ENCODE measurements at regions not wholly inside any gene's neighbourhood (a gene's known extent, or its start where the extent isn't known, plus 50 kb on each side); places are given as distances from the start of the nearest gene placed in this dataset.
"Not testable (repeated sequence)": the region's sequence is repeated elsewhere in the genome, so short reads cannot be mapped to it uniquely, and the experiment has no call there.

DNA sequence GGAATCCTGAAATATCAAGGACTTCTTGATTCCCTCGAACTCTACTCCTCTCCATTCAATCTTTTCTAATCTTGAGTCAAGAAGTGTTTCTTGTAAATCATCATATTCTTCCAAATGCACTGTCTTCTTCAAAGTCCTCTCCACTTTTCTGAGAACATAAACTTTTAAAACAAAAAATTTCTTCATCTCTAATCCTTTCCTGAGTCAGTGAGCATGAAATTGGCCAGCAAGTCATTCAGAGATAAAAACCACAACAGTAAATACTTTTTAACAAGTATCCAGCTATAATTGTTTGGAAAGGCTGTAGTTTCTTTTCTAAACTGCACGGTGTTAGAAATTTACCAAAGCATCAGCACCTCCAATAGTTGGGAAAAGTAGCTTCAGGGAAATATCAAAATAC, 312.6 kb upstream of the GALNT5 start:
- peak; percentile 23 for FAIRE-seq

DNA sequence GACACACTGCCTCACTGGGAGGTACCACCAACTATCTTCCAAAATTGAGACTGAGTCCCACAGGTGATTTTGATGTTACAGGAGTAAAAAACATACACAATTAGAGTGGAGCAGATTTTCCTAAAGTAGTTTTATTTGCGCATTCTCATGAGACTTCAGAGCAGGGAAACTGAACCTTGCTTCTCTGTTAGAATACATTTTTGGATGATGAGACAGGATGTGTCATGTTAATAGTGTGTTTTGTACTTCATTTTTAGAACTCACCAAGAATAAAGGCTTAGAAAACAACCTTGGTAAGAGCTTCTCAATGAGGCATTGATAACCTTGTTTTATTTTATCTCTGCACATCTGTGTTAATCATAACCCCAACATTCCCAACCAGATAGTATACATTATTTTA, 310.2 kb upstream of the GALNT5 start:
- FAIRE-seq, result no peak

DNA sequence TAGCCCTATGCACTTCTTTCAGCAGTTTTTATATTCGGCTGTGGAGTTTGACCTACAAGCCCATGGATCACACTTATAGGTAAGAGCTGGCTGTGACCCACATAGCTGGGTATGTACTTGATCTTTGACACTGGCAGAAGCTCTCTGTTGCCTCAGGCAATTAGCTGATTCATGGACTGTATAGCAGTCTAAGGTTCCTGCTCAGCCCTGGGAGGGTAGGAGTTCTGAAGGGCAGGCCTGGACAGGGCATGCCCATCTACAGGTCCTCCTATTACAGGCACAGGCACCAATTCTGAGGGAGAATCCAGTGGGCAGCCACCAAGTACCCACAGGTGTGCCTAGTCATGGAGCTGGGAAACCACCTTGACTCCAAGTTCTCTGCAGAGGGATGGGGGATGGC, 301.8 kb upstream of the GALNT5 start:
- FAIRE-seq, result no peak

DNA sequence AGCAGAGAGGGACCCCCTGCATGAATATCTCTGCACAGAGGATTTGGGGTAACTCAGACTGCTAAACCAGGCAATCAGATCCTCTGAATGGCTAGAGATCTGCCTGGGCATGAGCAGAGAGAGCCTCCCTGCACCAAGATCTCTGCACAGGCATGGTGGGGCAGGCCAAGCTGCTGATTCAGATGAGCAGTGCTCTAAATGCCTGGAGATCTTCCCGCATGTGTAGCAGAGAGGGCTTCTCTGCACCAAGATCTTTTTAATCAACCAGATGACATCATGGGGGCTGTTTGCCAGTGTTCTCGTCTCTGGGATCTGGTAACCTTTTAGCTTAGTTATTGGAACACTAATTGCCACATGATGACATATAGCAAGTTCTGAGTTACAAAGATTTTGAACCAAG, 301.3 kb upstream of the GALNT5 start:
- FAIRE-seq, result no peak

DNA sequence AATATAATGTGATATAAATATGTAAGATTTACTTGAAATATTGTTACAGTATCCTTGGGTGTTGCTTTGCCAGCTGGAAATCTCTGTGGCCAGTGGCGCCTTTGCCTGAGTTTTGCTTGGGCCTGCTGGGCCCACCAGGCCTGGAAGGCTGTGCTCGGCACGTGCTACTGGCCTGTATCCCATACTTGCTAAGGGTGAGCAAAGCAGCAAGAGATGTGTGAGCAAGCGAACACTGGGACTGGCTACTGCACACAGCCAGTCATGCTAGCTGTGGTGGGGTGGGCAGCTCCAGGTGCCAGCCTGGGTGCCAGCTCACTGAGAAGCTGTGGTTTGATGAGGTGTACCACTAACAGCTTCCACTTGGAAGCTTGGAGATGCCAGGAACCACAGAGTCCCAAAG, 299.1 kb upstream of the GALNT5 start:
- no peak for FAIRE-seq

DNA sequence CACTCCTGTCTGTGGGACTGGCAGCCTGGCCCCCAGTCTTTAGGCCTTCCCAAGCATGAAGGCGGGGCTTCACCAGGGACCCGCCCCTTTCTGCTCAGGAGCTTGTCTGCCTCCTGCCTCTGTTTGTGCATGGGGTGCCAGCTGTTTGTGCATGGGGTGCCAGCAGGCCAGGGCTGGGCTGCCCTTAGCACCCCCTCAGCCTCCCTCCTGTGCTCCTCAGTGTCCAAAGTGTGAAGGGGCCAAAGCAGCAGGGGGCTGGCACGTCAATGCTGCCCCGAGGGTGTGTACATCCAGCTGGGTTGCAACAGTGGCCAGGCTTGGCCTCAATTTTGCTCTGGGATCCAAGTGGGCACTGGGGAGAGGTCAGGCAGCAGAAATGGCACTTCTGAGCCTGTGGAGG, 298.0 kb upstream of the GALNT5 start:
- FAIRE-seq, result no peak

DNA sequence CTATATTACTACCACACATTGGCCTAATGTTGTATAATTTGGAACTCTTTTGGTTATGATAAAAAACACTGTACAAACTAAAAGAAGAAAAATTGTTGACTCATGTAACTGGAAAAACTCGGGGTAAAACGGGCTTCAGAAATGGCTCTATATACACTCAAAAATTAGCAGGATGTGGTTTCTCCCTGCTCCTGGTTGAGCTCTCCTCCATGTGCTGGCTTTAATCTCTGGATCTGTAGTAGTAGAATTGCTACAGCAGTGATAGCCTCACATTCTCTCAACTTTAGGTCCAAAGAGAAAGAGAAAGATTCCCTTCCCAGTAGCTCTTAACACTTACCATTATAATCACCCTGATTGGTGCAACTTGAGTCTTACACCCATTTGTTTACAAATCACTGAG, 274.9 kb upstream of the GALNT5 start:
- FAIRE-seq, result no peak

DNA sequence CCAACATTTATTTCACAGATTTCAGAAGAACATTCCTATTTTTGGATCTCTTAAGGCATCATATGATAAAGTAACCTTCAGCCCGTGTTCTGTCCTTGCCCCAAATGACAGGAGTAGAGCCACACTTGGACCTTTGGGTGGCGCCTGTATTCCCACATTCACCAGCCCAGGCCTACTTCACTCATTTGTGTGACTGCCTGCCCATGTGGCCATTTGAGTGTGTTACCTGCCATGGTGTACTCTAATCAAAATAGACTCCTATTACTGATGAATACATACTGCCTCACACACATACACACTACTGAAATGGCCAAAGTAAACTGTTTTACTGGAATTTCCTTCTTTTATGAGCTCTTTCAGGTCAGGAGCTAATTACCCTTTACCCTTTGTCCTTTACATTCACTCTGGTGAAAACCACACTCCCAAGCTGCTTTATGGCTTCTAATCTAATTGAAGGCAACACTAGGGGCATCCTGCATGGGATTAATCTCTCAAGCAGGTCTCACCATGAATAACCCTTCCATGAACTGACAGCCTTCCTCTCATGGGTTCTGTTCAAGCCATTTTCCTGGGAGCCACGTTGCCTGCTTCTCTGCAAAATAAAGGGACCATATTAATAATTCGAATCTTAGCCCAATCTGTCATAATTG, 271.0 kb upstream of the GALNT5 start:
- FAIRE-seq, result no peak

DNA sequence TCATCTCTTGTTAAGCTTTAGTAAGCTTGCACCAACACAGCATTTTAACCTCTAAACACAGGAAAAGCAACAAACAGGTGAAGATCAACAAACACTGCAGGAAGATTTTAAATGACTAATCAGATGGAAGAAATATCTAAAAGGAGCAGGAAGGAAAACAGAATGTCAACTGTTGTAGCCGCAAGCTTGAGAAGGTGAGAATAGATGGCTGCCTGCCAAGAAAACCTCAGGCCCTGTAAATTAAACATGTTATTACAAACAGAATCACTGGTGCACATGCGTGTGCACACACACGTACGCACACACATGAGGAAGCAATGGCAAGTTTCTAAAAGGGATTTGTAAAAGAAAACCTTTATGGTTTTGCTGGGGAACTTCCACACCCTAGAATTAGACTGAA, 257.8 kb upstream of the GALNT5 start:
- no peak for FAIRE-seq

DNA sequence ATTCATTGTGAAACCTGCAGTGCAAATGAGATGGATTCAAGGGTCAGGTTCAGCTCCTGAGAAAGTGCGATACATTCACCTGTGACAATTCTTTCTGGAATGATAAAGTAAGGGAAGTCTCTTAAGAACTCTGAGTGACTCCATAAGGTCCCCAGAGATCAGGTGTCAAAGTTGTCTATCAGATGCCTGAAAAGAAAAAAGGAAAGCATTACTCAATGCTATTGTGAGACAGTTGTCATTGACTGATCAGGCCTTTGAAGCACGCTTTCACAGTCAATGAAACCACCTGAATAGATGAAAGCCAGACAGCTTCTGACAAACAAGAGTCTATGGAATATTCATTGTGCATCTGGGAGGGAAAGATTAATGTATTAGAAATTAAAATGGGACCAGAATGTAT, 252.7 kb upstream of the GALNT5 start:
- no peak for FAIRE-seq

DNA sequence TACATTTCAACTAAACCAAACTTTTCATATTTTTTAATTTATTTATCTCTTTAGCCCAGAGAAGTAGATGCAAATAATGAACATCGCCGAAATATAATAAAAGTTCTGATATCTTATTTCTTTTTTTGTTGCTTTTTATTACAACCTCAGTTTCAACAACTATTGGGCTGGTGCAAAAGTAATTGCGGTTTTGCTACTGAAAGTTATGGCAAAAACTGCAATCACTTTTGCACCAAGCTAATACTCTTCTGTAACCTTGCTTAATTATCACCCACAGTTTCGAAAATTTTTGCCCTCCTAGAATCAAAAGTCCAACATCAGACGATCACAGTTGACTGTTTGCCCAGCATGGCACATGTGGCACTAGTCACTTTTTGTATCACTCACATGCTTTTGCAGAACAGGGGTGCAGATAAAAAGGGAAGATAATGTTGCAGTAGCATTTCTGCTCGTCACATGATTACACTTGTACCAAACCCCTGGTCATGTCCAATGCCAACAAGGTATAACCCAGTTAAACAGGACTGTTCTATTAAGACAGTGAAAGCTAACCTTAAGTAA, 242.4 kb upstream of the GALNT5 start:
- no peak for FAIRE-seq

DNA sequence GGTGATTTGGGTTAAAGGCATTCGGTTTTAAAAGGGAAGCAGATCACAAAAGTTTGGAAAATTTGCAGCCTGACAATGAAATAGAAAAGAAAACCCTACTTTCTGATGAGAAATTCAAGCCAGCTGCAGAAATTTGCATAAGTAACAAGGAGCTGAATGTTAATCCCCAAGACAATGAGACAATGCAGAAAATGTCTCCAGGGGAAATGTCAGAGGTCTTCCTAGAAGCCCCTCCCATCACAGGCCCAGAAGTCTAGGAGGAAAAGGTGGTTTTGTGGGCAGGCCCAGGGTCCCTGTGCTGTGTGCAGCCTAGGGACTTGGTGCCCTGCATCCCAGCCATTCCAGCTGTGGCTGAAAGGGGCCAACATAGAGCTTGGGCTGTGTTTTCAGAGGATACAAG, 234.2 kb upstream of the GALNT5 start:
- FAIRE-seq, result not testable (repeated sequence)

DNA sequence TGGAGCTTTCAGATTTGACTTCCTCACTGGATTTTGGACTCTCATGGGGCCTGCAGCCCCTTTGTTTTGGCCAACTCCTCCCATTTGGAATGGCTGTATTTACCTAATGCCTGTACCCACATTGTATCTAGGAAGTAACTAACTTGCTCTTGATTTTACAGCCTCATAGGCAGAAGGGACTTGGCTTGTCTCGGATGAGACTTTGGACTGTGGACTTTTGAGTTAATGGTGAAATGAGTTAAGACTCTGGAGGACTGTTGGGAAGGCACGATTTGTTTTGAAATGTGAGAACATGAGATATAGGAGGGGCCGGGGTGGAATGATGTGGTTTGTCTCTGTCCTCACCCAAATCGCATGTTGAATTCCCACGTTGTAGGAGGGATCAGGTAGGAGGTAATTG, 233.4 kb upstream of the GALNT5 start:
- no peak for FAIRE-seq

DNA sequence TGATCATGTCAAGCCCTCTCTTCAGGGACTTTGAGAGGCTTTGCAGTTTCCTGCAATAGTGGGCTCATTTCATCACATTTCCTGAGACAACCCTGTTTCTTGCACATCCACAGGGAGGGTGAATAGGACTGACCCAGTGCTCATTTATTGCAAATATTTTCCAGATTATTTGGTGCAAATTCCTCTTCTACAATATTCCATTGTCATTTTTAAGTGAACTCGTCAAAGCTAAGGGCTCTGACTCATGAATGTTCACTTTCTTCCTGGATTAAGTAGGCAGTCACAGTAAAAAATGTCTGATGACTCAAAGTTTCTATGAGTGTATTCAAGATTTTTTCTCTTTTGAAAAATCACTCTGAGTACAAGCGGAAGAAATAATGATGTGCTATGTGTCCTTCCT, 225.5 kb upstream of the GALNT5 start:
- no peak for FAIRE-seq

DNA sequence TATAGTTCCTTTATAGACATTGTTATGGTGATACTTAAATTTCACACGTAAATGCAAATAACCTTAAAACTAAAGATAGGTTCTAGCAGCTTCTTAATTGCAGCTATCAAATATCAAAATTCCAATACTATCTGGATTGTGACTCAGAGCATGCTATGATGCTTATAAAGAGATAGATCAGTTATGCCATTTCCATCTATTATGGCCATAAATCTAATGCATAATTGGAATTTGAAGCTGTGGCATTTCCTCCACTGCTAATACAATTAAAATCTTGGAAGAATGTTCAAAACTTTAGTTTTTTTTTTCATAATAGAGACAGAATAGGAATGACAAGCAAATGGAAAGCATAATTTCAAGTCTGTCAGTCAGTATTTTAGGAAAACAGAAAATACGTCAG, 220.8 kb upstream of the GALNT5 start:
- no peak for FAIRE-seq

DNA sequence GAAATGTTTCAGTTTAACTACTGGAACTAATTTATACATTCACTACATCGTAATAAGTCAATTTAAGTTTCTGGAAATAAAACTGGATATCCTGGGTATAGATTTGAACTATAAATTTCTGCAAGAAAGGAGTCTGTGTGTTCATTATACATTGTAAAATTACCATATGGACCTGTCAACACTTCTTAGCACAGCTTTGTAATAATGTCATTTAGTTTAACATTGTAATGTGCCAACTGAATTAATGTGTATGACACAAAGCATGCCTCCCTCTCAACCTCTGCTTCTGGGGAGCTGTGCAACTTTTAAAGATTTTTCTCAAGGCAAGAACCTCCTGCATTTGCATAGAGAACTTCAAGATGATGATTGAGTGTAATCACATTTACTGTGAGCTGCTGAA, 213.7 kb upstream of the GALNT5 start:
- FAIRE-seq, result no peak

DNA sequence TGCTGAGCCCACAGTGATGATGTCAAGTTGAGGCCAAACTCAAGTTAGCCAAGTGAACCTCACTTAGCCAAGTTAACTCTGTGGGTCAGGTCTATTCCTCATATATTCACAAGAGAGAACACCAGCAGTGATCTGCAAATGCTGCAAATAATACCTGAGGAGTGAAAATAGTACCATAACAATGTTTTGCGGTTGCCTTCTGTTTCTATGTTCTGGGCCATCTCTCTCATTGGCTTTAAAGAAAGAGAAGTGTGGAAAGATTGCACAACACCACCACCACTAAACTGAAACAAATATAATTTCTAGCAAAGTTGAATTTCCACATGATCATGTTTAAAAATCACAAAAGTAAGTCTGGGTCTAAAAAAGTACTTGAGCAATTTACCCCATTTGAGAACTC, 211.1 kb upstream of the GALNT5 start:
- no peak for FAIRE-seq

DNA sequence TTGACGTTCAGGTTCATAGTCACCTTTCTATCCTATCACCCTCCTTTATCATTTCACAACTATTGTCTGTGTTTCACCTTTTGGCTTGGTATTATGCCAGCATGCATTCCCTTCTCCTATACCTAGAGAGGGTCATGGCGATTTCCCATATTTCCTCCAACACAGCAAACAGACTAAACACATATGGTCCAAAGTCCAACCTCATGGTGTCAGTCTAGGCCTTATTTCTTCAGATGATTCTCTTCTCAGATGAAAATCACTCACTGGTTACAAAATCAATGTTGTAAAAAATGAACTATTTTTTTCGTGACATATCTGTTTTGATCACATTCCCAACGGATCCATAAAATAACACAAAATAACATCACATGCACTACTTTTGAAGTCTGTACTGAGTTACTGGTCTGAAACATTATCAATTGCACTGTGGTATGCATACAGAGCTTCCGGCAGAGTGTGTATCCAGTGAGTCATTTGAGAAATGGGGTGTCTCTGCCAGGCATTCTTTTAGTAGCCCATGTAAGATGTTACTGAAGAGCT, 204.8 kb upstream of the GALNT5 start:
- no peak for FAIRE-seq

DNA sequence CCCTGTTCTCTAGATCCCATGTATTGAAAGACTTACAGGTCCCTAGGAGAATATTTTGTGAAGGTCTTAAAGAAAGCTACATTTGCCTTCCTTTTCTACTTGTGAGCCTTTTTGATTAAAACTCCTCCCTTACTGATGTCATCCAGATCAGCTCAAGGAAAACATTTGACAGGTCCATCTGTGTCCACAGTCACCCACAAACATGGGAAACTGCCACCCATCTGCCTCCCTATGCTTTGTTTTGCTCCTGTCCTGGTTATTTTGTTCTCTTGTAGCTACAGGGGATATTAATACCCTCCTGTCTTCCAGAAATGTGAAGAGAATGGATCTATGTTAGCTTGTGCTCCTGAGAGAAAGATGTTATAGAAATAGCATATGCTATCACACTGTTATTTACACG, 203.6 kb upstream of the GALNT5 start:
- no peak for FAIRE-seq

DNA sequence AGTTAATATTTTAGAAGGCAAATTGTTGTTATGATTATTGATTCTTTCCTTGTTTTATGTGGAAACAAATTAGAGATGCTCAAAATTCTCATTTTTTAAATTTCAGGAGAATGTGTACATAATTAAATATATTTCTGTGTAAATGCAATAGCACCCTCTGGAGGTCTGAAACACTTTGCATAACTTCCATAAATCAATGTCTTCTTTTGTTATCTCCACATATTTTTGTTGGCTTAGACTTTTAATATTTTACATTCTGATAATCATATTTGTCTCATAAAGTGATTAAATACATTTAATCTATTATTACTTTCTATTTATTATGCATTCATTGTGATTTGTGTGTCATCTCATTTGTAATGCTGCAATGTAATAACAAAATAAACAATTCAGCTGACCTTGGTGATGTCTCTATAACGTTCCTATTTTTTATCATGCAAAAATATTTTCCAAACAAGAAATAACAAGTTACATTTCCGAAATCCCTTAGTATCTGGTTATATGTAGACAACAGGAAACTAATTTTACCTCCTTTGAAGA, 201.8 kb upstream of the GALNT5 start:
- no peak for FAIRE-seq

DNA sequence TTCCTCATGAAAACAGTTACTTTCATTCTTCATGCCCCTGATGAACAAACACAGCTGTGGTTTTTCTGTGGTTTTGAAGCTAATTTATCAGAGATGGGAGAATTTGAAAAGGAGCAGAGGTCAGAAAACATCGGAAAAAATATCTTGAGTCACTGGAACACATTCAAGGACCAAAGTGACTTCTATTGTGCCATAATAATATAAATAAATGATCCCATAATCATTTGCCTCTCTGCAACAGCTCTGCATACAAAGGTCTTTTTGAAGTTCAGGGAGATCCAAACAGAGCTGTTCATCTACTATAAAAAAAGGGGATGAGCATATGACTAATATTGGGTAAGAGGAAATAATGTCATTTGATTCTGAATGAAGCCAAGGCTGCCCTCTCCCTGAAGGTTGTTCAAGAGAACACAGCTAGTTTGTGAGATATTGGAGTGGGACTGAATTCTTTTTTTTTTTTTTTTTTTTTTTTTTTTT, 201.3 kb upstream of the GALNT5 start:
- FAIRE-seq, result peak; percentile 97

DNA sequence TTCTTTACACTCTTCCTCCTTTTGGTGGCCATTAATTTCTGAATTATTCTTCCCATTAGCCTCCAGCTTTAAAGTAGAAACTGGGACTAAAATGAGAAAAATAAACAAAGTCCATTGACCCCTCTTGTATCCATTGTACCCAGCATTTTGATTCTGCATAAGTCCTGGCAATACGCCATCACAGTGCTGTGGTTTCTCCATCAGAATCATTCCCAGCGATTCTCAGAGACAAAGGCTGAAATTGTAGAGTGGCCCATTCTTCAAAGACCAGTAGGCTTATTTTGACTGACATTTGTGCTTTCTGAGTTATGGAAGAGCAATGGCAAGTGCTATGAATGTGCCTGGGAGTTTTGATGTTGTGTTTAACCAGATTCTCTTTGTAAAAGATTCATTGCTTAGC, 199.3 kb upstream of the GALNT5 start:
- FAIRE-seq, result no peak

DNA sequence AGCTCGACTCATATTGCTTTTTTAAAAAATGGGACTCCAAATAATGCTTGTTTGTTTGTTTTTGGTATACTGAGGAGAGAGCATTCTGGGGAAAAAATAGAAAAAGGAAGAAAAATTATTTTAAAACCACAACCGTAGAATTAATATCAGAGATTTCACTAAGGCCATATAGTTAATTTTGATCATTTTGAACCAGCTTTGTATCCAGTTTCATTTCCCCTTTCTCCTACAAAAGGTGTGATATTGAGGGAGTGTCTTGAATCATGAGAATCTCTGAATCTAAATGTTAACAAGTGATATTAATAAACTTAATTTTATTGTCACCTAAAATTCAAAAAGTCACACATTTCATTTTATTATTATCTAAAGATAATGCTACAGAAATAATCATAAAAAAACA, 198.5 kb upstream of the GALNT5 start:
- FAIRE-seq, result no peak

DNA sequence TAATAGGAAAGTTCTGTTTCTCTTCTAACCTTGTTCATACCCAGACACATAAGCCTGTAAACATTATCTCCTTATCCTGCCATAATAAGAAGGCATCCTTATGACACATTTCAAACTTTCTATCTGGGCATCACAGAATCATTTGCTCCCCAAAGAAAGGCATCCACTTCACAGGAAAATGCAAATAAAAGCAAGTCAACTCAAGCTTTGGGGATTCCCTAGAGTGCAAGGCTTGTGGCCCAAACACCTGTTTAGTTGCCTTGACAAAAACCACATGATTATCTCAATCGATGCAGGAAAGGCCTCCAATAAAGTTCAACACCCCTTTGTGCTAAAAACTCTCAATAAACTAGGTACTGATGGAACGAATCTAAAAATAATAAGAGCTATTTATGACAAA, 195.7 kb upstream of the GALNT5 start:
- FAIRE-seq, result no peak

DNA sequence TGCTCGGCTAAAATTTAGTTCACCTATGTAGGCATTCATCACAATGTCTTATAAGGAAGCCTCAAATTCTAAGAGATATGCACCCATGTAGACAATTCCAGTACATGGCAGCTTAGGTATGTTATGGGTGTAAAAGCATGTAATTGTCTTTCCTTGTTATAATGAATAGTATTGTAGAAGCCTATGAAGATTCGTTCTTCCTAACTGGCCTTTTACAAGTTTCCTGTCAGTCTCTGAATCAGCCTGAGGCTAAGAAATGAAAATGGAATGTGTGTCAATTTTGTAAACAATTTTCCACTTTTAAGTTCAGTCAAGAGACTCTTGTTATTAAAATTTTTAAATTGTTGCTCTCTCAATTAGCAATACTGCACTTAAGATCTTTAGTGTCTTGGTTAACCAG, 189.9 kb upstream of the GALNT5 start:
- no peak for FAIRE-seq

Data from endometrium (tissue), 2 donors.